ENCODE measurements at regions not wholly inside any gene's neighbourhood (a gene's known extent, or its start where the extent isn't known, plus 50 kb on each side); places are given as distances from the start of the nearest gene placed in this dataset.

DNA sequence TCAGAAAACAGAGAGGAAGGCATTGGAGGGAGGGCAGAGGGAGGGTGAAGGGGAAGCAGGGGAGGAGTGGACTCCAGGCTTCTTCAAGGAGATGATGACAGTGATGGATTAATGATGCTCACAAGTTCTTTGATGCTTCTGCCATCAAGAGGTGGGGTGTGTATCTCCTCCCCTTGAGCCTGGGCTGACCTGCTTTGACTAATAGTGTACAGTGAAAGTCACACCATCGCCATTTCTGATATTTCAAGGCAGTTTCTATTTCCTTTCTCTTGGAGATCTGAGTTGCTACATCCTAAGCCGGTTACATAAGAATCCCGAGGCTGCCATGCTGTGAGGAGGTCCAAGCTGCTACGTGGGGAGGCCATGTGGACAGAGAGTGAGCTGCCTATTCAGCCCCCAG lies 312.5 kb downstream of the MAF start:
- TF ChIP-seq, protein P1, sequence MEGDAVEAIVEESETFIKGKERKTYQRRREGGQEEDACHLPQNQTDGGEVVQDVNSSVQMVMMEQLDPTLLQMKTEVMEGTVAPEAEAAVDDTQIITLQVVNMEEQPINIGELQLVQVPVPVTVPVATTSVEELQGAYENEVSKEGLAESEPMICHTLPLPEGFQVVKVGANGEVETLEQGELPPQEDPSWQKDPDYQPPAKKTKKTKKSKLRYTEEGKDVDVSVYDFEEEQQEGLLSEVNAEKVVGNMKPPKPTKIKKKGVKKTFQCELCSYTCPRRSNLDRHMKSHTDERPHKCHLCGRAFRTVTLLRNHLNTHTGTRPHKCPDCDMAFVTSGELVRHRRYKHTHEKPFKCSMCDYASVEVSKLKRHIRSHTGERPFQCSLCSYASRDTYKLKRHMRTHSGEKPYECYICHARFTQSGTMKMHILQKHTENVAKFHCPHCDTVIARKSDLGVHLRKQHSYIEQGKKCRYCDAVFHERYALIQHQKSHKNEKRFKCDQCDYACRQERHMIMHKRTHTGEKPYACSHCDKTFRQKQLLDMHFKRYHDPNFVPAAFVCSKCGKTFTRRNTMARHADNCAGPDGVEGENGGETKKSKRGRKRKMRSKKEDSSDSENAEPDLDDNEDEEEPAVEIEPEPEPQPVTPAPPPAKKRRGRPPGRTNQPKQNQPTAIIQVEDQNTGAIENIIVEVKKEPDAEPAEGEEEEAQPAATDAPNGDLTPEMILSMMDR (IDR thresholded peaks at IDR 0.05): no peak
- TF ChIP-seq RFX5 (IDR thresholded peaks at IDR 0.05; ENCODE audit: low read length): no peak
- TF ChIP-seq YY1 (IDR thresholded peaks at IDR 0.05; ENCODE audit: low read depth): no peak
- TF ChIP-seq EZH2phosphoT487 (IDR thresholded peaks at IDR 0.05; ENCODE audit: borderline replicate concordance, low read depth): no peak
- TF ChIP-seq, protein P2, sequence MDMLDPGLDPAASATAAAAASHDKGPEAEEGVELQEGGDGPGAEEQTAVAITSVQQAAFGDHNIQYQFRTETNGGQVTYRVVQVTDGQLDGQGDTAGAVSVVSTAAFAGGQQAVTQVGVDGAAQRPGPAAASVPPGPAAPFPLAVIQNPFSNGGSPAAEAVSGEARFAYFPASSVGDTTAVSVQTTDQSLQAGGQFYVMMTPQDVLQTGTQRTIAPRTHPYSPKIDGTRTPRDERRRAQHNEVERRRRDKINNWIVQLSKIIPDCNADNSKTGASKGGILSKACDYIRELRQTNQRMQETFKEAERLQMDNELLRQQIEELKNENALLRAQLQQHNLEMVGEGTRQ (IDR thresholded peaks at IDR 0.05; ENCODE audit: borderline replicate concordance, low read depth, low read length): no peak
- TF ChIP-seq TEAD4 (IDR thresholded peaks at IDR 0.05; ENCODE audit: borderline replicate concordance, insufficient read depth): no peak
- TF ChIP-seq TAF1 (IDR thresholded peaks at IDR 0.05; ENCODE audit: borderline replicate concordance, low read depth, low read length): no peak
- TF ChIP-seq, protein P3, sequence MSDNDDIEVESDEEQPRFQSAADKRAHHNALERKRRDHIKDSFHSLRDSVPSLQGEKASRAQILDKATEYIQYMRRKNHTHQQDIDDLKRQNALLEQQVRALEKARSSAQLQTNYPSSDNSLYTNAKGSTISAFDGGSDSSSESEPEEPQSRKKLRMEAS (IDR thresholded peaks at IDR 0.05; ENCODE audit: low read depth): no peak
- TF ChIP-seq SMC3 (IDR thresholded peaks at IDR 0.05; ENCODE audit: low read depth, low read length): no peak

All from SK-N-SH (cell line).